ENCODE measurements at regions not wholly inside any gene's neighbourhood (a gene's known extent, or its start where the extent isn't known, plus 50 kb on each side); places are given as distances from the start of the nearest gene placed in this dataset.
"Not testable (repeated sequence)": the region's sequence is repeated elsewhere in the genome, so short reads cannot be mapped to it uniquely, and the experiment has no call there.

DNA sequence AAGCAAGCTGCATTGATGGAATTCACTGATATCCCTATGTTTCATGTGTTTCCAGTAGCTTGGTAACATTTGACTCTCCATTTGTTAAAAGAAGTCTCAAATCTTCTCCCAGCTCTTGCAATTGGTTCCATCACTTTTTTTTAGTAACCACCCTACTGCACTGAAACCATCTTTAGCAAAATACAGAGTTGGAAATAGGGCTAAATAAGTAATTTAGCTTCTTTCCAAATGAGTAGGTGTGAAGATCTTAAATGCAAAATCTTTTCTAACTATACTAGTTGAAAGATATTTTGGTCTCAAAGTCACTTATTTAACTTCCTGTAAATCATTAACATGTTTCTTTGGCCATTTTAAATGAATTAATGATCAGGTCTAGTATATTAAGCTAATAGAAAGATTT, 138.1 kb downstream of the DIRAS2 start:
- H3K4me1 ChIP-seq (ENCODE audit: control insufficient read depth, insufficient read depth, low read length), result peaks cover 4% of the 10 kb centered on the region
- no peaks in the 10 kb centered on the region for H3K36me3 ChIP-seq (ENCODE audit: control insufficient read depth, insufficient read depth, low read length)
- H3K27ac ChIP-seq (ENCODE audit: low read length), result no peak overlapping the region
- DNase-seq (ENCODE audit: low read depth, low spot score), result no peak
- H3K27me3 ChIP-seq (ENCODE audit: control insufficient read depth, insufficient read depth, low read length), result no peaks in the 10 kb centered on the region
- no peak overlapping the region for H3K4me3 ChIP-seq (ENCODE audit: low read length)
- H3K9me3 ChIP-seq (ENCODE audit: control insufficient read depth, insufficient read depth, low read length), result no peaks in the 10 kb centered on the region

DNA sequence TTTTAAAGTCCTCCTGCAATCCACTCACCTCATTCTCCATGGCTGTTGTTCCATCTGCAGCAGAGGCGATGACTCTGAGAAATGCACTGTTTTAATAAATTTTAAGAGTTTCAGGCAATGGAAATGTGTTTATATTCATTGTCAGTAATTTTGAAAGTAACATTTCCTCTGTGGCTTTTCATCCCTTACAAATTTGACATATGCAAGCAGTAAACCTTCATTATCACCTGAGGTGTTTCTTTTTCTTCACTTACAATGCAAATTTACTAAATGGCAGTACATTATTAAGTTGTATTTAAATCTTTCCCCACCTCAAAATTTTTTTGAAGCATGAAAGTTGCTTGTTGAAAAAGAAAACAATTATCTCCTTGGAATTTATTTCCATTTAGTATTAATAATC, 136.9 kb downstream of the DIRAS2 start:
- no CpG with 5 or more reads among the region's 1 CpG for WGBS (ENCODE audit: insufficient coverage, insufficient read length)
- Histone ChIP-seq H3K9me3 (ENCODE audit: control insufficient read depth, insufficient read depth, low read length) (no peaks in the 10 kb centered on the region), H3K4me1 (ENCODE audit: control insufficient read depth, insufficient read depth, low read length) (peaks cover 4% of the 10 kb centered on the region), H3K36me3 (ENCODE audit: control insufficient read depth, insufficient read depth, low read length) (no peaks in the 10 kb centered on the region), H3K4me3 (ENCODE audit: low read length) (no peak overlapping the region), H3K27ac (ENCODE audit: low read length) (no peak overlapping the region), H3K27me3 (ENCODE audit: control insufficient read depth, insufficient read depth, low read length) (no peaks in the 10 kb centered on the region)
- no peak for DNase-seq (ENCODE audit: low read depth, low spot score)

DNA sequence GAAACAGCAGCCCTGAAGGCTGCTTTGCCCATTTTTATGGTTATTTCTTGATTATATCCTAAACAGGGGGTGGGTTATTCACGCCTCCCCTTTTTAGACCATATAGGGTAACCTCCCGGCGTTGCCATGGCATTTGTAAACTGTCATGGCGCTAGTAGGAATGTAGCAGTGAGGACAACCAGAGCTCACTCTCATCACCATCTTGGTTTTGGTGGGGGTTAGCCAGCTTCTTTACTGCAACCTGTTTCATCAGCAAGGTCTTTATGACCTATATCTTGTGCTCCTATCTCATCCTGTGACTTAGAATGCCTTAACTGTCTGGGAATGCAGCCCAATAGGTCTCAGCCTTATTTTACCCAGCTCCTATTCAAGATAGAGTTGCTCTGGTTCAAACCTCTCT, 136.2 kb downstream of the DIRAS2 start:
- not testable (repeated sequence) for H3K4me1 ChIP-seq (ENCODE audit: control insufficient read depth, insufficient read depth, low read length); H3K27ac ChIP-seq (ENCODE audit: low read length); H3K36me3 ChIP-seq (ENCODE audit: control insufficient read depth, insufficient read depth, low read length); H3K9me3 ChIP-seq (ENCODE audit: control insufficient read depth, insufficient read depth, low read length); DNase-seq (ENCODE audit: low read depth, low spot score); H3K4me3 ChIP-seq (ENCODE audit: low read length); H3K27me3 ChIP-seq (ENCODE audit: control insufficient read depth, insufficient read depth, low read length)
- WGBS (ENCODE audit: insufficient coverage, insufficient read length), result no CpG with 5 or more reads among the region's 4 CpGs

DNA sequence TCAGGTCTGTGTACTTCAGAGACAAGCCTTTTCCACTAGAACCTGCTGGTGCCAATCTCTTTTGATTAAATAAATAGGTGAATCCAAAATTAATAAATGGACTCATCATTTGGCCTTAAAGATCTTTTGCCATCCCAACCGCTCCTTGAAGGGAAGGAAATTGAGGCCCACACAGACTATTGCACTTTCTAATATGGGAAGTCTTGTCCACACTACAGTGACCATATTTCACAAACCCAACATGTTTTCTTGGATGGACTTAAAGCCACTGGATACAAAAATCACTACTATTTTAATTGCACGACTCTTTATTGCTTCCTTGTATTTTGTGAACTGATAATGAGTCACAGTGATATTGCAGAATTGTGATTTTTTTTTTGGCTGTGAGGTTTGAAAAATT, 135.0 kb downstream of the DIRAS2 start:
- no CpG with 5 or more reads among the region's 2 CpGs for WGBS (ENCODE audit: insufficient coverage, insufficient read length)
- Histone ChIP-seq H3K27ac (ENCODE audit: low read length) (no peak overlapping the region), H3K36me3 (ENCODE audit: control insufficient read depth, insufficient read depth, low read length) (no peaks in the 10 kb centered on the region), H3K27me3 (ENCODE audit: control insufficient read depth, insufficient read depth, low read length) (no peaks in the 10 kb centered on the region), H3K9me3 (ENCODE audit: control insufficient read depth, insufficient read depth, low read length) (no peaks in the 10 kb centered on the region), H3K4me3 (ENCODE audit: low read length) (no peak overlapping the region), H3K4me1 (ENCODE audit: control insufficient read depth, insufficient read depth, low read length) (no peaks in the 10 kb centered on the region; the same call in 1 of the 2 replicates)
- no peak for DNase-seq (ENCODE audit: low read depth, low spot score)

DNA sequence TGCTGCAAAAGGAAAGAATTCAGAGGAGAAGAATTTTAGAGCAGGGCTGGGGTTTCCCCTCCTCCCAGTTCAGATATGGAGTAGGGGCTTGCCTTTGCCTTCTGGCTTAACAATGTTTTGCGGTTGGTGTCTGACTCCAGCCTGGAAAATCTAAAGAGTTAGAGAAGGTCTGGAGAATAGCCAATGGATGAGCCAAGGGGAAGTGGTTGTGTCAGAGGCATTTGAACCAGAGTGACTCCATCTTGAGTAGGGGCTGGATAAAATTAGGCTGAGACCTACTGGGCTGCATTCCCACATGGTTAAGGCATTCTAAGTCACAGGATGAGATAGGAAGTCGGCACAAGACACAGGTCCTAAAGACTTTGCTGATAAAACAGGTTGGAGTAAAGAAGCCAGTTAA, 133.7 kb downstream of the DIRAS2 start:
- no peak for DNase-seq (ENCODE audit: low read depth, low spot score)
- H3K27me3 ChIP-seq (ENCODE audit: control insufficient read depth, insufficient read depth, low read length), result no peaks in the 10 kb centered on the region
- no CpG with 5 or more reads among the region's 2 CpGs for WGBS (ENCODE audit: insufficient coverage, insufficient read length)
- H3K27ac ChIP-seq (ENCODE audit: low read length), result no peak overlapping the region
- no peaks in the 10 kb centered on the region for H3K9me3 ChIP-seq (ENCODE audit: control insufficient read depth, insufficient read depth, low read length)
- H3K4me3 ChIP-seq (ENCODE audit: low read length), result no peak overlapping the region
- H3K4me1 ChIP-seq (ENCODE audit: control insufficient read depth, insufficient read depth, low read length), result no peaks in the 10 kb centered on the region; the same call in 1 of the 2 replicates
- no peaks in the 10 kb centered on the region for H3K36me3 ChIP-seq (ENCODE audit: control insufficient read depth, insufficient read depth, low read length)

DNA sequence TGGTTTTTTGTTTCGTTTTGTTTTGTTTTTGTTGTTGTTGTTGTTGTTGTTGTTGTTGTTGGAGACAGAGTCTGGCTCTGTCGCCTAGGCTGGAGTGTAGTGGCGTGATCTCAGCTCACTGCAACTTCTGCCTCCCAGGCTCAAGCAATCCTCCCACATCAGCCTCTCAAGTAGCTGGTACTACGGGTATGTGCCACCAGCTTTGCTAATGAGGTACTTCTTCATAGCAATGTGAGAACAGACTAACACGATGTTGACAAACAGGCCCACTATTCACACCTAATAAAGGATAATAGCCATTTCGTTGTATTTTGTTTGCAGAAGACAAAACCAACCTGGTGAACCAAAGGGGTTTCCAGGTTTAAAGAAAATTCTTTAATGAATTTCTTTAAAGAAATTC, 130.9 kb downstream of the DIRAS2 start:
- DNase-seq (ENCODE audit: low read depth, low spot score), result no peak

DNA sequence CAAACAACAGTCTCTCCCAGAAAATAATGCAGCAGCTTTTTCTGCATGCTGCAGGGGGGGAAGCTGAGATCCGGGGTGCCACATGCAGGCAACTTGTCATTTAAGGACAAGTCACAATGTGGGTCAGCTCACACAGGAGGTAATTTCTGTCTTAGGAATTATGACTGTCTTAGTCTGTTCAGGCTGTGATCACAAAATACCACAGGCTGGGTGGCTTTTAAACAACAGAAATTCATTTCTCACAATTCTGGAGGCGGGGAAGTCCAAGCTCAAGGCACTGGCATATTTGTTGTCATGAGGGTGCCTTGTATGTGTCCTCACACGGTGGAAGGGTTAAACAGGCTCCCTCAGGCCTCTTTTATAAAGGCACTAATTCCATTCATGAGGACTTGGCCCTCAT, 127.7 kb downstream of the DIRAS2 start:
- H3K27me3 ChIP-seq (ENCODE audit: control insufficient read depth, insufficient read depth, low read length), result no peaks in the 10 kb centered on the region
- DNase-seq (ENCODE audit: low read depth, low spot score), result no peak
- WGBS (ENCODE audit: insufficient coverage, insufficient read length), result no CpG with 5 or more reads among the region's 3 CpGs

More for the DNA sequence above, 130.9 kb downstream of the DIRAS2 start:
- WGBS (ENCODE audit: insufficient coverage, insufficient read length), result no CpG with 5 or more reads among the region's 6 CpGs
- Histone ChIP-seq H3K4me3 (ENCODE audit: low read length) (no peak overlapping the region), H3K9me3 (ENCODE audit: control insufficient read depth, insufficient read depth, low read length) (no peaks in the 10 kb centered on the region), H3K27me3 (ENCODE audit: control insufficient read depth, insufficient read depth, low read length) (no peaks in the 10 kb centered on the region), H3K27ac (ENCODE audit: low read length) (no peak overlapping the region), H3K4me1 (ENCODE audit: control insufficient read depth, insufficient read depth, low read length) (no peaks in the 10 kb centered on the region; the same call in 1 of the 2 replicates), H3K36me3 (ENCODE audit: control insufficient read depth, insufficient read depth, low read length) (no peaks in the 10 kb centered on the region)

DNA sequence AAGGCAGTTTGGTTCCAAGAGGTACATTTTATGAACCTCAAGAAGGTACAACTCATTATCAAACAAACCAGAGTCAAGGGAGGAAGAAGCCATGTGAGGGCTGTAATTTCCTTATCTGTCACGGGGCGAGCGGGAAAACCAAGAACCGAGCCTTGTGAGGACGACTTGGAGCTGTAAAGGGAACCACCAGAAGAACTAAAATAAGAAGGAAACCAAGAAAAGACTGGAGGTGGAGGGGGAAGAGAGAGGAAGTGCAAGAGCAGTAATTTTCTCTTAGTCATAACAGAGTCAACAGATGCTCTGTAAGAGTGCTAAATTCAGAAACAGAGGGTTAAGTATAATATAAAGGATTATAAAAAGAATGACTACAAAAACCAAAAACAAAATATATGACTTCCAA, 127.1 kb downstream of the DIRAS2 start:
- Histone ChIP-seq H3K4me1 (ENCODE audit: control insufficient read depth, insufficient read depth, low read length) (peaks cover 3% of the 10 kb centered on the region; the same call in 1 of the 2 replicates), H3K4me3 (ENCODE audit: low read length) (no peak overlapping the region), H3K36me3 (ENCODE audit: control insufficient read depth, insufficient read depth, low read length) (no peaks in the 10 kb centered on the region), H3K27me3 (ENCODE audit: control insufficient read depth, insufficient read depth, low read length) (no peaks in the 10 kb centered on the region), H3K9me3 (ENCODE audit: control insufficient read depth, insufficient read depth, low read length) (no peaks in the 10 kb centered on the region), H3K27ac (ENCODE audit: low read length) (no peak overlapping the region)
- WGBS (ENCODE audit: insufficient coverage, insufficient read length), result no CpG with 5 or more reads among the region's 5 CpGs
- no peak for DNase-seq (ENCODE audit: low read depth, low spot score)

More for the DNA sequence above, 127.7 kb downstream of the DIRAS2 start:
- Histone ChIP-seq H3K4me3 (ENCODE audit: low read length) (no peak overlapping the region), H3K36me3 (ENCODE audit: control insufficient read depth, insufficient read depth, low read length) (no peaks in the 10 kb centered on the region), H3K4me1 (ENCODE audit: control insufficient read depth, insufficient read depth, low read length) (peaks cover 3% of the 10 kb centered on the region; the same call in 1 of the 2 replicates), H3K9me3 (ENCODE audit: control insufficient read depth, insufficient read depth, low read length) (no peaks in the 10 kb centered on the region), H3K27ac (ENCODE audit: low read length) (no peak overlapping the region)

DNA sequence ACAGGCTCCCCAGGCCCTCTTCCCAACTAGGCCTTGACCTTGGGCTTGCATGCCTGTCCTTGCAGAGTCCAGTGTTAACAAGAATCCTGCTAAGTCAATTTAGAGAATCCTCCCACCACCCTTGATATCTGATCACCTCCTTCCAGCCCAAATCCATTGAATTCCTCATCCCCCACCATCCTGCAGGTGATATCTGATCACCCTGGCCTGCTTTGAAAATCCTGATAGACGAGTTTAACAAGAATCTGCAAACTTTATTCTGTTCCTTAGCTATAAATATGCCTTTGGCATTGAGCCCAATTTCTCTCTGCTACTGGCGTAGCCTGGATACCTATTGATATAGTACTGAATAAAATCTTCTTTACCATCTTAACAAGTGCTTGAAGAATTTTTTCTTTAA, 125.5 kb downstream of the DIRAS2 start:
- no peak overlapping the region for H3K27ac ChIP-seq (ENCODE audit: low read length)
- H3K36me3 ChIP-seq (ENCODE audit: control insufficient read depth, insufficient read depth, low read length), result no peaks in the 10 kb centered on the region
- DNase-seq (ENCODE audit: low read depth, low spot score), result no peak
- peaks cover 3% of the 10 kb centered on the region; the same call in 1 of the 2 replicates for H3K4me1 ChIP-seq (ENCODE audit: control insufficient read depth, insufficient read depth, low read length)
- no CpG with 5 or more reads among the region's 2 CpGs for WGBS (ENCODE audit: insufficient coverage, insufficient read length)
- H3K4me3 ChIP-seq (ENCODE audit: low read length), result no peak overlapping the region
- H3K9me3 ChIP-seq (ENCODE audit: control insufficient read depth, insufficient read depth, low read length), result no peaks in the 10 kb centered on the region
- no peaks in the 10 kb centered on the region for H3K27me3 ChIP-seq (ENCODE audit: control insufficient read depth, insufficient read depth, low read length)

DNA sequence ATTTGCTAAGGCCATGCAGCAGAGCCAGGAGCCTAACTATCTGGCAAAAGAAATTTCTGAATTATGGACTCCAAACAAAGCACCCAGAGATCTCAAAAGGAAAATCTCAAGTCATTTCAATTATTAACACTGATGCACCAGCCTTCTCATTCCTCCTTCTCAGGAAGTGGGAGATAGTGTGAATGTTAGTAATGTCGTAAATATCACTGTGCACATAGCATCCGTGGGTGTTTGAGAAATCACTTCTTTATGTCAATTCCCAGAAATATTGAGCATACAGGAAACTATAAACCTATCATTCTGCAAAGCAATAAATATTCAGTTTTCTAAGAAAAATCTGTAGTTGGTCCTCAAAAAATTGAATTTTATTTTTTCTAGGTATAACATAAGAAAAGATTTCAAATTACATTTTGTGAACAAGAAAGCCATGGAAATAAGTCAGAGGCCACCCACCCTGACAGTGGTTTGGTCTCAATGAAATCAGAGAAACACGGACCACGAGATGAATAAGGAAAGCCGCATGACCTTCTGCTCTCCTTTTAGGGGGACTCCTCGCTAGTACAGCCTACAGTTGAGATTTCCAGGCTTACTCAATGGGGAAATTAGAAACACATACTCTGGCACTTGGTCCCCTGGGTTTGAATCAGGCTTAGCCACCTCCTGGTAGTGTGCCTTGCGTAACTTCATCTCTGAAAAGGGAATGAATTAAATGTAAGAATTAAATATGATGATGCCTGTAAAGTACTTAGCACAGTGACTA, 120.6 kb downstream of the DIRAS2 start:
- H3K9me3 ChIP-seq (ENCODE audit: control insufficient read depth, insufficient read depth, low read length), result no peaks in the 10 kb centered on the region
- no CpG with 5 or more reads among the region's 7 CpGs for WGBS (ENCODE audit: insufficient coverage, insufficient read length)
- H3K27ac ChIP-seq (ENCODE audit: low read length), result no peak overlapping the region
- peaks cover 3% of the 10 kb centered on the region; the same call in 1 of the 2 replicates for H3K4me1 ChIP-seq (ENCODE audit: control insufficient read depth, insufficient read depth, low read length)
- H3K36me3 ChIP-seq (ENCODE audit: control insufficient read depth, insufficient read depth, low read length), result no peaks in the 10 kb centered on the region
- H3K4me3 ChIP-seq (ENCODE audit: low read length), result no peak overlapping the region
- H3K27me3 ChIP-seq (ENCODE audit: control insufficient read depth, insufficient read depth, low read length), result no peaks in the 10 kb centered on the region
- no peak for DNase-seq (ENCODE audit: low read depth, low spot score)

DNA sequence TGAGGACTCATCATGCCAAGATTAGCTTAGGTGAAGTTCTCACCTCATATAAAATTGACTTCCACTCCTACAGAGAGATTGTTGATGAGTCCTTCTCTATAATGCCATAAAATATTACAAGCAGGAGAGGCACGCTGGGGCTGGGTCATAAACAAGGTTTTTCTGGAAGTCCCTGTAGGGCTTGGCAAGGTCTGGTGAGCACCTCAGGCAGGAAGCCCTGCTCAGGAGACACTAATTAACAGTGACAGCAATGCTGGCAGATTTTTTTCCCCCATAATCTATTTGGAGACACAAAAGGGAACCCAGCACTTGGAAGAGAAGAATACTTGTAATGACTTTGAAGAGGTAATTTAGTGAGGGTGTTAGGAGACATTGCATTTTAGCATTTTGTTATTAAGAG, 118.7 kb downstream of the DIRAS2 start:
- no peak overlapping the region for H3K4me3 ChIP-seq (ENCODE audit: low read length)
- no peak overlapping the region for H3K27ac ChIP-seq (ENCODE audit: low read length)
- no peak for DNase-seq (ENCODE audit: low read depth, low spot score)
- H3K4me1 ChIP-seq (ENCODE audit: control insufficient read depth, insufficient read depth, low read length), result no peaks in the 10 kb centered on the region
- no peaks in the 10 kb centered on the region for H3K36me3 ChIP-seq (ENCODE audit: control insufficient read depth, insufficient read depth, low read length)
- no CpG with 5 or more reads among the region's 1 CpG for WGBS (ENCODE audit: insufficient coverage, insufficient read length)
- no peaks in the 10 kb centered on the region for H3K9me3 ChIP-seq (ENCODE audit: control insufficient read depth, insufficient read depth, low read length)
- no peaks in the 10 kb centered on the region for H3K27me3 ChIP-seq (ENCODE audit: control insufficient read depth, insufficient read depth, low read length)
